CD14-positive monocyte (primary cell): ENCODE measurements at regions not wholly inside any gene's neighbourhood (a gene's known extent, or its start where the extent isn't known, plus 50 kb on each side); places are given as distances from the start of the nearest gene placed in this dataset.

Experiments
- DNase-seq, 3 donors: peaks; one replicate each; pipeline ENCODE4 v3.0.0-alpha.2; 2011 to 2022
- H2AFZ ChIP-seq: 2 replicates; pipeline ENCODE4 v1.6.0; 2012; ENCODE audit warnings: mild to moderate bottlenecking, low read depth, low read length, inconsistent platforms; ENCODE audit not compliant: insufficient read depth, poor library complexity, severe bottlenecking
- H3K27ac ChIP-seq, 2 donors: 1 replicate in 1 of 2; 2 replicates in 1 of 2; pipeline ENCODE4 v1.5.1; 2012 to 2013; ENCODE audit warnings: low read length in 2 of 2, control low read depth in 1 of 2, inconsistent platforms in 1 of 2, low read depth in 1 of 2, mild to moderate bottlenecking in 1 of 2
- H3K27me3 ChIP-seq, 2 donors: one replicate each; pipeline versions ENCODE4 v1.6.0 to v1.6.1; 2011 to 2013; ENCODE audit warnings: low read length in 2 of 2; ENCODE audit not compliant: control insufficient read depth in 2 of 2, insufficient read depth in 2 of 2
- H3K36me3 ChIP-seq, 2 donors: replicated peaks in 1 of 2; 1 replicate in 1 of 2; 2 replicates in 1 of 2; pipeline versions ENCODE4 v1.5.1 to v1.6.1; 2012 to 2013; ENCODE audit warnings: low read length in 2 of 2, control low read depth in 1 of 2, inconsistent platforms in 1 of 2, mild to moderate bottlenecking in 1 of 2; ENCODE audit not compliant: insufficient read depth in 2 of 2, control insufficient read depth in 1 of 2
- H3K4me1 ChIP-seq, 2 donors: 1 replicate in 1 of 2; 2 replicates in 1 of 2; pipeline versions ENCODE4 v1.5.1 to v1.6.1; 2012 to 2013; ENCODE audit warnings: low read length in 2 of 2, control low read depth in 1 of 2, inconsistent platforms in 1 of 2, mild to moderate bottlenecking in 1 of 2, moderate library complexity in 1 of 2; ENCODE audit not compliant: insufficient read depth in 2 of 2, control insufficient read depth in 1 of 2
- H3K4me2 ChIP-seq: replicated peaks from 2 replicates; pipeline ENCODE3; 2012; ENCODE audit warnings: low read length, moderate library complexity, mild to moderate bottlenecking; ENCODE audit not compliant: poor library complexity, severe bottlenecking; ENCODE audit errors: extremely low read depth
- H3K4me3 ChIP-seq, 3 experiments: fragments of 200-600 bp in 1 of 3; sonication (generic) in 1 of 3; replicated peaks in 1 of 3; 1 replicate in 2 of 3; 2 replicates in 1 of 3; pipeline ENCODE4 v1.5.1; 2011 to 2013; ENCODE audit warnings: low read length in 3 of 3, mild to moderate bottlenecking in 3 of 3, control low read depth in 2 of 3, low read depth in 2 of 3, inconsistent platforms in 1 of 3, moderate library complexity in 1 of 3
- H3K79me2 ChIP-seq: 2 replicates; pipeline ENCODE4 v1.6.0; 2012; ENCODE audit warnings: mild to moderate bottlenecking, control low read depth, inconsistent platforms, low read length, moderate library complexity; ENCODE audit not compliant: insufficient read depth
- H3K9ac ChIP-seq: 2 replicates; pipeline ENCODE4 v1.6.0; 2017; ENCODE audit warnings: low read length, mild to moderate bottlenecking; ENCODE audit not compliant: insufficient read depth, poor library complexity, severe bottlenecking
- H3K9me3 ChIP-seq, 2 donors: replicated peaks in 1 of 2; 1 replicate in 1 of 2; 2 replicates in 1 of 2; pipeline versions ENCODE4 v1.5.1 to v1.6.1; 2012 to 2013; ENCODE audit warnings: low read length in 2 of 2, control low read depth in 1 of 2; ENCODE audit not compliant: control insufficient read depth in 1 of 2, insufficient read depth in 1 of 2
- H4K20me1 ChIP-seq: 2 replicates; pipeline ENCODE4 v1.6.0; 2012; ENCODE audit warnings: mild to moderate bottlenecking, low read length, control low read depth, moderate library complexity; ENCODE audit not compliant: insufficient read depth
- H3K27ac Mint-ChIP-seq, 7 donors: one replicate each; pipeline ENCODE4 v1.8.0; 2020; ENCODE audit warnings: mild to moderate bottlenecking in 7 of 7, mixed read lengths in 7 of 7, moderate library complexity in 6 of 7, inconsistent platforms in 2 of 7
- H3K27me3 Mint-ChIP-seq, 3 donors: one replicate each; pipeline ENCODE4 v1.8.0; 2021 to 2022; ENCODE audit warnings: low read depth in 3 of 3, mild to moderate bottlenecking in 3 of 3, mixed read lengths in 3 of 3, moderate library complexity in 3 of 3, inconsistent platforms in 1 of 3
- H3K36me3 Mint-ChIP-seq, 2 donors: one replicate each; pipeline ENCODE4 v1.8.0; 2020; ENCODE audit warnings: mixed read lengths in 2 of 2, inconsistent platforms in 1 of 2, mild to moderate bottlenecking in 1 of 2
- H3K4me1 Mint-ChIP-seq: one replicate; pipeline ENCODE4 v1.8.0; 2020; ENCODE audit warnings: mild to moderate bottlenecking, mixed read lengths
- H3K4me3 Mint-ChIP-seq, 2 donors: one replicate each; pipeline ENCODE4 v1.8.0; 2020; ENCODE audit warnings: mild to moderate bottlenecking in 2 of 2, mixed read lengths in 2 of 2, moderate library complexity in 1 of 2
- H3K9me3 Mint-ChIP-seq, 7 donors: one replicate each; pipeline ENCODE4 v1.8.0; 2020 to 2022; ENCODE audit warnings: mixed read lengths in 7 of 7, mild to moderate bottlenecking in 6 of 7, moderate library complexity in 6 of 7, inconsistent platforms in 2 of 7
- CTCF ChIP-seq: fragments of 200-600 bp; IDR thresholded peaks from one replicate; pipeline ENCODE4 v1.8.0; 2022; ENCODE audit warnings: antibody characterized with exemption, mild to moderate bottlenecking
- WGBS: methylation state at CpG from one replicate; pipeline ENCODE4 v1.1.5; 2013; ENCODE audit warnings: missing lambda C conversion rate; ENCODE audit not compliant: insufficient coverage; 5-methylcytosine and 5-hydroxymethylcytosine counted together
- intact Hi-C, 2 donors: fragments of 100-400 bp; cut with micrococcal nuclease; formaldehyde crosslinking; loops; one replicate each; pipeline versions ENCODE4 v1.15.0 to v1.15.1; 2023

- H3K79me2 ChIP-seq = no peaks in the 10 kb centered on the region
- no peak overlapping the region for H3K4me2 ChIP-seq
- no peaks in the 10 kb centered on the region for H3K9me3 ChIP-seq
- H3K9me3 Mint-ChIP-seq = peaks cover 0 to 3% (median 0%) of the 10 kb centered on the region in 7 donors
- DNase-seq = no peak
- no peaks in the 10 kb centered on the region for H3K4me1 ChIP-seq
- H3K36me3 ChIP-seq = no peaks in the 10 kb centered on the region
- no peak overlapping the region for H3K4me3 ChIP-seq
- TF ChIP-seq CTCF = no peak
- H4K20me1 ChIP-seq = no peaks in the 10 kb centered on the region
- H3K27me3 ChIP-seq = no peaks in the 10 kb centered on the region
- no peaks in the 10 kb centered on the region for H3K36me3 Mint-ChIP-seq
- peaks cover 1 to 5% (median 3%) of the 10 kb centered on the region in 3 donors for H3K27me3 Mint-ChIP-seq
- intact Hi-C loops = no loop called here
- H3K4me3 Mint-ChIP-seq = no peak overlapping the region
- H3K9ac ChIP-seq = no peak overlapping the region
- no peak overlapping the region for H3K27ac ChIP-seq
- no peak overlapping the region for H2AFZ ChIP-seq
- WGBS = 86% methylated on average over 1 of the region's 1 CpG
- no peaks in the 10 kb centered on the region for H3K4me1 Mint-ChIP-seq
- H3K27ac Mint-ChIP-seq = no peak overlapping the region
Measured at GRCh38 chr5:155094455-155094854, 80.9 kb downstream of the KIF4B start.

- peaks cover 0 to 3% (median 0%) of the 10 kb centered on the region in 7 donors for H3K9me3 Mint-ChIP-seq
- Histone ChIP-seq H3K27me3 (no peaks in the 10 kb centered on the region), H3K9ac (no peak overlapping the region), H3K79me2 (no peaks in the 10 kb centered on the region), H3K9me3 (no peaks in the 10 kb centered on the region), H2AFZ (no peak overlapping the region), H3K4me2 (no peak overlapping the region), H3K27ac (no peak overlapping the region), H4K20me1 (no peaks in the 10 kb centered on the region), H3K4me1 (no peaks in the 10 kb centered on the region), H3K4me3 (no peak overlapping the region), H3K36me3 (no peaks in the 10 kb centered on the region)
- TF ChIP-seq CTCF = no peak
- H3K4me1 Mint-ChIP-seq = no peaks in the 10 kb centered on the region
- intact Hi-C loops = no loop called here
- H3K4me3 Mint-ChIP-seq = no peak overlapping the region
- H3K27ac Mint-ChIP-seq = no peak overlapping the region
- H3K36me3 Mint-ChIP-seq = no peaks in the 10 kb centered on the region
- H3K27me3 Mint-ChIP-seq = peaks cover 3% of the 10 kb centered on the region in 3 donors
- DNase-seq = no peak
- WGBS = 50% methylated on average over 1 of the region's 2 CpGs
Measured at GRCh38 chr5:155097995-155098394, 84.4 kb downstream of the KIF4B start.
